OCI-LY1 (cell line): ENCODE measurements at regions not wholly inside any gene's neighbourhood (a gene's known extent, or its start where the extent isn't known, plus 50 kb on each side); places are given as distances from the start of the nearest gene placed in this dataset.

Experiments
- EZH2 ChIP-seq: fragments of 200-600 bp; sonication (generic), shearing (Covaris generic); IDR thresholded peaks from 2 replicates; pipeline ENCODE4 v1.8.0; 2017; ENCODE audit warnings: borderline replicate concordance, mixed run types, mild to moderate bottlenecking, antibody characterized with exemption, low read length, moderate library complexity, mixed read lengths
- TF ChIP-seq, protein P1 (sequence below): fragments of 200-600 bp; sonication (generic), shearing (Covaris generic); IDR thresholded peaks from 2 replicates; pipeline ENCODE4 v1.5.1; 2017; ENCODE audit warnings: mild to moderate bottlenecking, antibody characterized with exemption, low read length, moderate library complexity, mixed read lengths

DNA sequence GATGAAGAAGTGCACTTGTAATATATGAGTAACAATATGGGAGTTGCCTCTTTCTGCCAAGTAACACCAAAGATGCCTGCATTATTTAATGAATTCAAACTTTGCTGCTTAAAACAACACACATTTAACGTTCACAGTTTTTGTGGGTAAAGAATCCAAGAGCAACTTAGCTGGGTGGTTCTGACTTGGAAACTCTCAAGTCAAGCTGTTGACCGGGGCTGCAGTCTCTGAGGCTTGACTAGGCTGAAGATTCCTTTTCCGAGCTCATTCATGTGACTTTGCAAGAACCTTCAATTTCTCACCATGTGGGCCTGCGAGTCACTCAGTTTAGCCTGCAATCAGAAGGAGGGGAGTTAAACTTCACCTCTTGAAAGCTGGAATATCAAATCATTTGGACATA lies 53.0 kb upstream of the TRPC7 start:
- TF ChIP-seq, protein P1, sequence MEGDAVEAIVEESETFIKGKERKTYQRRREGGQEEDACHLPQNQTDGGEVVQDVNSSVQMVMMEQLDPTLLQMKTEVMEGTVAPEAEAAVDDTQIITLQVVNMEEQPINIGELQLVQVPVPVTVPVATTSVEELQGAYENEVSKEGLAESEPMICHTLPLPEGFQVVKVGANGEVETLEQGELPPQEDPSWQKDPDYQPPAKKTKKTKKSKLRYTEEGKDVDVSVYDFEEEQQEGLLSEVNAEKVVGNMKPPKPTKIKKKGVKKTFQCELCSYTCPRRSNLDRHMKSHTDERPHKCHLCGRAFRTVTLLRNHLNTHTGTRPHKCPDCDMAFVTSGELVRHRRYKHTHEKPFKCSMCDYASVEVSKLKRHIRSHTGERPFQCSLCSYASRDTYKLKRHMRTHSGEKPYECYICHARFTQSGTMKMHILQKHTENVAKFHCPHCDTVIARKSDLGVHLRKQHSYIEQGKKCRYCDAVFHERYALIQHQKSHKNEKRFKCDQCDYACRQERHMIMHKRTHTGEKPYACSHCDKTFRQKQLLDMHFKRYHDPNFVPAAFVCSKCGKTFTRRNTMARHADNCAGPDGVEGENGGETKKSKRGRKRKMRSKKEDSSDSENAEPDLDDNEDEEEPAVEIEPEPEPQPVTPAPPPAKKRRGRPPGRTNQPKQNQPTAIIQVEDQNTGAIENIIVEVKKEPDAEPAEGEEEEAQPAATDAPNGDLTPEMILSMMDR: no peak
- no peak for TF ChIP-seq EZH2
